ENCODE measurements at regions not wholly inside any gene's neighbourhood (a gene's known extent, or its start where the extent isn't known, plus 50 kb on each side); places are given as distances from the start of the nearest gene placed in this dataset.
A peak's percentile ranks its signal among the peaks of the same experiment; 100 is the strongest.
"Not testable (repeated sequence)": the region's sequence is repeated elsewhere in the genome, so short reads cannot be mapped to it uniquely, and the experiment has no call there.

GRCh38 chr7:81128011-81128410, 209.2 kb upstream of the SEMA3C start:
- DNase-seq (ENCODE audit: low spot score) = peak; percentile 55

GRCh38 chr7:81120803-81121202, 202.0 kb upstream of the SEMA3C start:
- DNase-seq (ENCODE audit: low spot score) = no peak

GRCh38 chr7:81120111-81120510, 201.3 kb upstream of the SEMA3C start:
- no peak for DNase-seq (ENCODE audit: low spot score)

GRCh38 chr7:81114633-81115032, 195.8 kb upstream of the SEMA3C start:
- peak; percentile 71 for DNase-seq (ENCODE audit: low spot score)

- DNase-seq (ENCODE audit: low spot score) = no peak
Measured at GRCh38 chr7:81112731-81113130, 193.9 kb upstream of the SEMA3C start.

GRCh38 chr7:81111781-81112540, 193.1 kb upstream of the SEMA3C start:
- DNase-seq (ENCODE audit: low spot score) = peak; percentile 57

GRCh38 chr7:81111358-81111757, 192.5 kb upstream of the SEMA3C start:
- peak; percentile 37 for DNase-seq (ENCODE audit: low spot score)

GRCh38 chr7:81110673-81111072, 191.8 kb upstream of the SEMA3C start:
- no peak for DNase-seq (ENCODE audit: low spot score)

GRCh38 chr7:81098213-81098612, 179.4 kb upstream of the SEMA3C start:
- DNase-seq (ENCODE audit: low spot score) = no peak

- DNase-seq (ENCODE audit: low spot score) = no peak
Measured at GRCh38 chr7:81094952-81095351, 176.1 kb upstream of the SEMA3C start.

- DNase-seq (ENCODE audit: low spot score) = no peak
Measured at GRCh38 chr7:81081616-81082015, 162.8 kb upstream of the SEMA3C start.

- no peak for DNase-seq (ENCODE audit: low spot score)
Measured at GRCh38 chr7:81080553-81080952, 161.7 kb upstream of the SEMA3C start.

- no peak for DNase-seq (ENCODE audit: low spot score)
Measured at GRCh38 chr7:81079746-81080145, 160.9 kb upstream of the SEMA3C start.

GRCh38 chr7:81075150-81075549, 156.3 kb upstream of the SEMA3C start:
- no peak for DNase-seq (ENCODE audit: low spot score)

GRCh38 chr7:81074406-81074805, 155.6 kb upstream of the SEMA3C start:
- no peak for DNase-seq (ENCODE audit: low spot score)

- DNase-seq (ENCODE audit: low spot score) = no peak
Measured at GRCh38 chr7:81073931-81074251, 155.0 kb upstream of the SEMA3C start.

- DNase-seq (ENCODE audit: low spot score) = no peak
Measured at GRCh38 chr7:81070956-81071355, 152.1 kb upstream of the SEMA3C start.

GRCh38 chr7:81066797-81067196, 147.9 kb upstream of the SEMA3C start:
- no peak for DNase-seq (ENCODE audit: low spot score)

- no peak for DNase-seq (ENCODE audit: low spot score)
Measured at GRCh38 chr7:81064426-81064825, 145.6 kb upstream of the SEMA3C start.

GRCh38 chr7:81062755-81063154, 143.9 kb upstream of the SEMA3C start:
- DNase-seq (ENCODE audit: low spot score) = no peak

- not testable (repeated sequence) for DNase-seq (ENCODE audit: low spot score)
Measured at GRCh38 chr7:81057469-81057868, 138.6 kb upstream of the SEMA3C start.

GRCh38 chr7:81053623-81054022, 134.8 kb upstream of the SEMA3C start:
- DNase-seq (ENCODE audit: low spot score) = no peak

- DNase-seq (ENCODE audit: low spot score) = no peak
Measured at GRCh38 chr7:81051811-81052413, 133.1 kb upstream of the SEMA3C start.

- no peak for DNase-seq (ENCODE audit: low spot score)
Measured at GRCh38 chr7:81045491-81046030, 126.7 kb upstream of the SEMA3C start.
